Spleen (tissue), 7 donors: ENCODE measurements at regions not wholly inside any gene's neighbourhood (a gene's known extent, or its start where the extent isn't known, plus 50 kb on each side); places are given as distances from the start of the nearest gene placed in this dataset.

Source experiments
- POLR2A ChIP-seq, 3 donors: fragments of 450-650 bp; IDR thresholded peaks; one replicate each; pipeline ENCODE4 v1.5.1; 2017; ENCODE audit warnings: antibody characterized with exemption in 3 of 3, mild to moderate bottlenecking in 1 of 3
- POLR2AphosphoS5 ChIP-seq, 3 donors: sonication (generic); formaldehyde crosslinking; IDR thresholded peaks; one replicate each; pipeline ENCODE4 v1.5.1; 2017; ENCODE audit warnings: antibody characterized with exemption in 3 of 3
- TF ChIP-seq, protein P1 (sequence below), 11 experiments: fragments of 200-600 bp in 7 of 11; fragments of 450-650 bp in 4 of 11; sonication (generic) in 4 of 11; IDR thresholded peaks in 8 of 11; conservative IDR thresholded peaks in 3 of 11; 1 replicate in 7 of 11; 2 replicates in 4 of 11; pipeline versions ENCODE4 v1.4.0 to v1.8.0; 2016 to 2021; ENCODE audit warnings: antibody characterized with exemption in 11 of 11, inconsistent platforms in 4 of 11, mild to moderate bottlenecking in 1 of 11
- donor health status: DM: no; HTN: no; CAD: no; lungs with moderate emphysema.
- donor health status: DM: no; HTN: no; CAD: no.
- donor health status: DM: no; HTN: no; CAD: no.

DNA sequence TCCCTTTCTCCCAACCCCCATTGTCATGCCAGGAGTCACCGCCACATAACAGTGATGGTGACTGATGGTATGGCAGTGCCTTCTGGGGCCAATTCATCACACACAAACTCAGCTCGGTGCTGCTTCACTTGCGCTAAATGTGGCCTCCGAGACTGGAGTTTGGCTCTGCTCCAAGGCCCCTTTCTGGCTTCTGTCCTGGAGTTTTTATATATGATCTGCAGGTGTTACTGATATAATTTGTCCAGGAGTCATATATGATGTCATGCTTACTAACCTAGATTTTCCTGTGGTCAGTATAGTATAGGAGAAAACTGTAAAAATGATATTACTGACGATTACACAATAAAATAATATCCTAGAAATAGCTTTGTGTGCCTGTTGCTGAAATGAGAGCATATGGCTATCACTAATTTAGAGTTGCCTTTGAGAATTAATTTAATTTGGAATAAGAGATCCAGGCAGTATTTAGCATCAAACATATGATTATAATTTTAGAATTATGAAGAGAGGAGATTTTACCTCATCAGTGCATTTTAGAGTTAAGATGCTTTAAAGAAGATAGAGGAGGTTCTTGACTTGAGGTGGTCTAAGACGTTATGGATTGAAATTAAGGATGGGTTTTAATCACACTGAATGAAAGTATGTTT is 334.1 kb upstream of the CD180 start:
- TF ChIP-seq POLR2AphosphoS5 (IDR thresholded peaks at IDR 0.05) (no peak), POLR2A (IDR thresholded peaks at IDR 0.05) (no peak)
- TF ChIP-seq, protein P1, sequence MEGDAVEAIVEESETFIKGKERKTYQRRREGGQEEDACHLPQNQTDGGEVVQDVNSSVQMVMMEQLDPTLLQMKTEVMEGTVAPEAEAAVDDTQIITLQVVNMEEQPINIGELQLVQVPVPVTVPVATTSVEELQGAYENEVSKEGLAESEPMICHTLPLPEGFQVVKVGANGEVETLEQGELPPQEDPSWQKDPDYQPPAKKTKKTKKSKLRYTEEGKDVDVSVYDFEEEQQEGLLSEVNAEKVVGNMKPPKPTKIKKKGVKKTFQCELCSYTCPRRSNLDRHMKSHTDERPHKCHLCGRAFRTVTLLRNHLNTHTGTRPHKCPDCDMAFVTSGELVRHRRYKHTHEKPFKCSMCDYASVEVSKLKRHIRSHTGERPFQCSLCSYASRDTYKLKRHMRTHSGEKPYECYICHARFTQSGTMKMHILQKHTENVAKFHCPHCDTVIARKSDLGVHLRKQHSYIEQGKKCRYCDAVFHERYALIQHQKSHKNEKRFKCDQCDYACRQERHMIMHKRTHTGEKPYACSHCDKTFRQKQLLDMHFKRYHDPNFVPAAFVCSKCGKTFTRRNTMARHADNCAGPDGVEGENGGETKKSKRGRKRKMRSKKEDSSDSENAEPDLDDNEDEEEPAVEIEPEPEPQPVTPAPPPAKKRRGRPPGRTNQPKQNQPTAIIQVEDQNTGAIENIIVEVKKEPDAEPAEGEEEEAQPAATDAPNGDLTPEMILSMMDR (IDR thresholded peaks at IDR 0.05 in 8 of 11, conservative IDR thresholded peaks at IDR 0.05 in 3 of 11): no peak
